Liver (tissue), 8 donors: ENCODE measurements at regions not wholly inside any gene's neighbourhood (a gene's known extent, or its start where the extent isn't known, plus 50 kb on each side); places are given as distances from the start of the nearest gene placed in this dataset.
A peak's percentile ranks its signal among the peaks of the same experiment; 100 is the strongest.

ENCODE experiments used
- DNase-seq: peaks from one replicate; pipeline ENCODE4 v3.0.0-alpha.2; 2017; ENCODE audit warnings: low spot score
- H3K27ac ChIP-seq, 2 donors: one replicate each; pipeline ENCODE4 v1.7.0; 2013; ENCODE audit warnings: inconsistent platforms in 2 of 2, low read length in 2 of 2, control low read depth in 1 of 2, low read depth in 1 of 2, mild to moderate bottlenecking in 1 of 2
- H3K27me3 ChIP-seq, 4 donors: one replicate each; pipeline versions ENCODE4 v1.6.1 to v1.7.0; 2013; ENCODE audit warnings: low read length in 3 of 4, inconsistent platforms in 1 of 4, mild to moderate bottlenecking in 1 of 4, moderate library complexity in 1 of 4; ENCODE audit not compliant: control insufficient read depth in 4 of 4, insufficient read depth in 4 of 4
- H3K36me3 ChIP-seq, 4 donors: one replicate each; pipeline versions ENCODE4 v1.6.1 to v1.7.0; 2013; ENCODE audit warnings: low read length in 3 of 4, mild to moderate bottlenecking in 3 of 4, low read depth in 1 of 4, moderate library complexity in 1 of 4; ENCODE audit not compliant: control insufficient read depth in 4 of 4, insufficient read depth in 3 of 4
- H3K4me1 ChIP-seq, 4 donors: one replicate each; pipeline versions ENCODE4 v1.6.1 to v1.7.0; 2013; ENCODE audit warnings: low read length in 3 of 4, mild to moderate bottlenecking in 3 of 4, moderate library complexity in 1 of 4; ENCODE audit not compliant: control insufficient read depth in 4 of 4, insufficient read depth in 4 of 4
- H3K4me3 ChIP-seq, 3 donors: one replicate each; pipeline versions ENCODE4 v1.6.1 to v1.7.0; 2013; ENCODE audit warnings: low read length in 3 of 3, control low read depth in 1 of 3, low read depth in 1 of 3, mild to moderate bottlenecking in 1 of 3
- H3K9ac ChIP-seq, 2 donors: one replicate each; pipeline ENCODE4 v1.7.0; 2013; ENCODE audit warnings: low read length in 2 of 2, mild to moderate bottlenecking in 2 of 2, moderate library complexity in 2 of 2, control low read depth in 1 of 2, low read depth in 1 of 2
- H3K9me3 ChIP-seq, 4 donors: one replicate each; pipeline versions ENCODE4 v1.6.1 to v1.7.0; 2013; ENCODE audit warnings: low read length in 3 of 4; ENCODE audit not compliant: control insufficient read depth in 4 of 4
- ATF3 ChIP-seq: IDR thresholded peaks from 2 replicates; pipeline ENCODE4 v1.6.1; 2016; ENCODE audit warnings: antibody characterized with exemption
- EGR1 ChIP-seq, 2 donors: IDR thresholded peaks; 2 replicates each; pipeline ENCODE4 v1.6.1; 2016 to 2018; ENCODE audit warnings: antibody characterized with exemption in 2 of 2, low read depth in 2 of 2
- FOXA1 ChIP-seq: IDR thresholded peaks from 2 replicates; pipeline ENCODE4 v1.6.1; 2016; ENCODE audit warnings: antibody characterized with exemption
- FOXA2 ChIP-seq: IDR thresholded peaks from 2 replicates; pipeline ENCODE4 v1.6.1; 2016; ENCODE audit warnings: antibody characterized with exemption
- GABPA ChIP-seq, 2 donors: IDR thresholded peaks in 1 of 2; conservative IDR thresholded peaks in 1 of 2; 2 replicates each; pipeline ENCODE4 v1.6.1; 2016; ENCODE audit warnings: antibody characterized with exemption in 2 of 2, mild to moderate bottlenecking in 1 of 2, moderate library complexity in 1 of 2
- HNF4A ChIP-seq, 2 donors: conservative IDR thresholded peaks; 2 replicates each; pipeline ENCODE4 v1.6.1; 2016; ENCODE audit warnings: antibody characterized with exemption in 2 of 2, mild to moderate bottlenecking in 2 of 2
- HNF4G ChIP-seq: IDR thresholded peaks from 2 replicates; pipeline ENCODE4 v1.6.1; 2016; ENCODE audit warnings: antibody characterized with exemption
- JUND ChIP-seq, 2 donors: IDR thresholded peaks; 2 replicates each; pipeline ENCODE4 v1.6.1; 2016; ENCODE audit warnings: antibody characterized with exemption in 2 of 2
- NR2F2 ChIP-seq: IDR thresholded peaks from 2 replicates; pipeline ENCODE4 v1.6.1; 2016; ENCODE audit warnings: antibody characterized with exemption
- RAD21 ChIP-seq, 2 donors: IDR thresholded peaks; 2 replicates each; pipeline ENCODE4 v1.6.1; 2016; ENCODE audit warnings: antibody characterized with exemption in 2 of 2, mild to moderate bottlenecking in 2 of 2
- REST ChIP-seq: IDR thresholded peaks from 2 replicates; pipeline ENCODE4 v1.6.1; 2016; ENCODE audit warnings: antibody characterized with exemption, mild to moderate bottlenecking
- RXRA ChIP-seq, 2 donors: IDR thresholded peaks; 2 replicates each; pipeline ENCODE4 v1.6.1; 2017 to 2018; ENCODE audit warnings: antibody characterized with exemption in 2 of 2, mild to moderate bottlenecking in 1 of 2
- SP1 ChIP-seq: IDR thresholded peaks from 2 replicates; pipeline ENCODE4 v1.6.1; 2018; ENCODE audit warnings: antibody characterized with exemption, mild to moderate bottlenecking
- TAF1 ChIP-seq: conservative IDR thresholded peaks from 2 replicates; pipeline ENCODE4 v1.6.1; 2016; ENCODE audit warnings: antibody characterized with exemption, mild to moderate bottlenecking
- YY1 ChIP-seq: IDR thresholded peaks from 2 replicates; pipeline ENCODE4 v1.6.1; 2016; ENCODE audit warnings: antibody characterized with exemption, mild to moderate bottlenecking
- WGBS: extraction: QIAGEN DNeasy Blood & Tissue Kit; methylation state at CpG from one replicate; pipeline ENCODE4 v1.1.7; 2013; 5-methylcytosine and 5-hydroxymethylcytosine counted together
- TF ChIP-seq, protein P1 (sequence below): fragments of 150-350 bp; IDR thresholded peaks from 2 replicates; pipeline ENCODE4 v1.5.1; 2017; ENCODE audit warnings: improper control_type of control experiment, low read depth, low read length; ENCODE audit not compliant: missing input control
- TF ChIP-seq, protein P2 (sequence below): IDR thresholded peaks from 2 replicates; pipeline ENCODE4 v1.6.1; 2016; ENCODE audit warnings: antibody characterized with exemption
- TF ChIP-seq, protein P3 (sequence below): IDR thresholded peaks from 2 replicates; pipeline ENCODE4 v1.6.1; 2016; ENCODE audit warnings: antibody characterized with exemption
- donor health status: healthy.
- donor health status: healthy.
- donor health status: healthy.
- donor health status: healthy.
- donor health status: healthy.

- H3K36me3 ChIP-seq, result no peaks in the 10 kb centered on the region
- H3K9ac ChIP-seq, result no peak overlapping the region
- H3K4me3 ChIP-seq, result no peak overlapping the region
- no peak for DNase-seq
- no peaks in the 10 kb centered on the region for H3K9me3 ChIP-seq
- TF ChIP-seq, protein P1, sequence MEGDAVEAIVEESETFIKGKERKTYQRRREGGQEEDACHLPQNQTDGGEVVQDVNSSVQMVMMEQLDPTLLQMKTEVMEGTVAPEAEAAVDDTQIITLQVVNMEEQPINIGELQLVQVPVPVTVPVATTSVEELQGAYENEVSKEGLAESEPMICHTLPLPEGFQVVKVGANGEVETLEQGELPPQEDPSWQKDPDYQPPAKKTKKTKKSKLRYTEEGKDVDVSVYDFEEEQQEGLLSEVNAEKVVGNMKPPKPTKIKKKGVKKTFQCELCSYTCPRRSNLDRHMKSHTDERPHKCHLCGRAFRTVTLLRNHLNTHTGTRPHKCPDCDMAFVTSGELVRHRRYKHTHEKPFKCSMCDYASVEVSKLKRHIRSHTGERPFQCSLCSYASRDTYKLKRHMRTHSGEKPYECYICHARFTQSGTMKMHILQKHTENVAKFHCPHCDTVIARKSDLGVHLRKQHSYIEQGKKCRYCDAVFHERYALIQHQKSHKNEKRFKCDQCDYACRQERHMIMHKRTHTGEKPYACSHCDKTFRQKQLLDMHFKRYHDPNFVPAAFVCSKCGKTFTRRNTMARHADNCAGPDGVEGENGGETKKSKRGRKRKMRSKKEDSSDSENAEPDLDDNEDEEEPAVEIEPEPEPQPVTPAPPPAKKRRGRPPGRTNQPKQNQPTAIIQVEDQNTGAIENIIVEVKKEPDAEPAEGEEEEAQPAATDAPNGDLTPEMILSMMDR, result no peak
- TF ChIP-seq, protein P2, sequence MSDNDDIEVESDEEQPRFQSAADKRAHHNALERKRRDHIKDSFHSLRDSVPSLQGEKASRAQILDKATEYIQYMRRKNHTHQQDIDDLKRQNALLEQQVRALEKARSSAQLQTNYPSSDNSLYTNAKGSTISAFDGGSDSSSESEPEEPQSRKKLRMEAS, result no peak
- TF ChIP-seq RAD21 (IDR thresholded peaks at IDR 0.05), result peak in 1 of 2 donors; percentile 24
- TF ChIP-seq HNF4G, result no peak
- TF ChIP-seq, protein P3, sequence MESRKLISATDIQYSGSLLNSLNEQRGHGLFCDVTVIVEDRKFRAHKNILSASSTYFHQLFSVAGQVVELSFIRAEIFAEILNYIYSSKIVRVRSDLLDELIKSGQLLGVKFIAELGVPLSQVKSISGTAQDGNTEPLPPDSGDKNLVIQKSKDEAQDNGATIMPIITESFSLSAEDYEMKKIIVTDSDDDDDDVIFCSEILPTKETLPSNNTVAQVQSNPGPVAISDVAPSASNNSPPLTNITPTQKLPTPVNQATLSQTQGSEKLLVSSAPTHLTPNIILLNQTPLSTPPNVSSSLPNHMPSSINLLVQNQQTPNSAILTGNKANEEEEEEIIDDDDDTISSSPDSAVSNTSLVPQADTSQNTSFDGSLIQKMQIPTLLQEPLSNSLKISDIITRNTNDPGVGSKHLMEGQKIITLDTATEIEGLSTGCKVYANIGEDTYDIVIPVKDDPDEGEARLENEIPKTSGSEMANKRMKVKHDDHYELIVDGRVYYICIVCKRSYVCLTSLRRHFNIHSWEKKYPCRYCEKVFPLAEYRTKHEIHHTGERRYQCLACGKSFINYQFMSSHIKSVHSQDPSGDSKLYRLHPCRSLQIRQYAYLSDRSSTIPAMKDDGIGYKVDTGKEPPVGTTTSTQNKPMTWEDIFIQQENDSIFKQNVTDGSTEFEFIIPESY, result no peak
- peak; percentile 56 for TF ChIP-seq YY1
- no peak for TF ChIP-seq REST
- no peak for TF ChIP-seq FOXA2
- TF ChIP-seq GABPA (IDR thresholded peaks at IDR 0.05 in 1 of 2, conservative IDR thresholded peaks at IDR 0.05 in 1 of 2), result no peak
- TF ChIP-seq HNF4A (conservative IDR thresholded peaks at IDR 0.05), result peak; percentile 16 to 42
- TF ChIP-seq JUND (IDR thresholded peaks at IDR 0.05), result no peak
- TF ChIP-seq FOXA1, result no peak
- TF ChIP-seq ATF3, result no peak
- no peak for TF ChIP-seq EGR1 (IDR thresholded peaks at IDR 0.05; ENCODE audit: low read depth in 2 of 2)
- peak; percentile 52 to 63 for TF ChIP-seq RXRA (IDR thresholded peaks at IDR 0.05)
- TF ChIP-seq TAF1, result no peak
- TF ChIP-seq NR2F2, result no peak
- peak; percentile 52 for TF ChIP-seq SP1
- H3K27ac ChIP-seq, result no peak overlapping the region
- H3K27me3 ChIP-seq, result peaks cover 0 to 3% (median 0%) of the 10 kb centered on the region in 4 donors
- WGBS, result 36% methylated on average over 4 of the region's 4 CpGs
- peaks cover 0 to 8% (median 0%) of the 10 kb centered on the region in 4 donors for H3K4me1 ChIP-seq
Measured at GRCh38 chr1:199821029-199821779, 206.3 kb upstream of the NR5A2 start.
